A673 (cell line): ENCODE measurements at regions not wholly inside any gene's neighbourhood (a gene's known extent, or its start where the extent isn't known, plus 50 kb on each side); places are given as distances from the start of the nearest gene placed in this dataset.
"Not testable (repeated sequence)": the region's sequence is repeated elsewhere in the genome, so short reads cannot be mapped to it uniquely, and the experiment has no call there.

ENCODE experiments used
- EZH2 ChIP-seq: fragments of 200-600 bp; sonication (generic); IDR thresholded peaks from 2 replicates; pipeline ENCODE4 v1.6.1; 2017; ENCODE audit warnings: borderline replicate concordance, low read depth, mild to moderate bottlenecking, mixed read lengths, antibody characterized with exemption, low read length; ENCODE audit not compliant: poor library complexity, severe bottlenecking
- TF ChIP-seq, protein P1 (sequence below): fragments of 300-800, 200-600 bp; sonication (generic); conservative IDR thresholded peaks from 2 replicates; pipeline ENCODE4 v1.5.1; 2017; ENCODE audit warnings: low read depth, mild to moderate bottlenecking, antibody characterized with exemption, low read length, moderate library complexity, mixed read lengths

DNA sequence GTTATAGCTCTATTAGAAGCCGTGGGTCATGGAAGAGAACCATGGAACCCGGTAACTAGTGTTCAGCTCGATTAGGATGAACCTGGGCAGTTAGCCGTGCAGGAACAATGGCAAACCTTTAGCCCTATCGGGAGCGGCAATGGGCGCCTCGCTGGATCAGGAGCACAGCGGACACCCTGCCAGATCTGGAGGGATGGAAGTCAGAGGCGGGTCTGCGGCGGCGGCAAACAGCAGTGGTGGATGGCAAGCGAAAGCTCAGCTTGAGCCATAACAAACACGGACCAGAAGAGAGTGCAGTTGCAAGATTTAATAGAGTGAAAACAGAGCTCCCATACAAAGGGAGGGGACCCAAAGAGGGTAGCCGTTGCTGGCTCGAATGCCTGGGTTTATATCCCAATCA lies 160.2 kb upstream of the RGS6 start:
- TF ChIP-seq, protein P1, sequence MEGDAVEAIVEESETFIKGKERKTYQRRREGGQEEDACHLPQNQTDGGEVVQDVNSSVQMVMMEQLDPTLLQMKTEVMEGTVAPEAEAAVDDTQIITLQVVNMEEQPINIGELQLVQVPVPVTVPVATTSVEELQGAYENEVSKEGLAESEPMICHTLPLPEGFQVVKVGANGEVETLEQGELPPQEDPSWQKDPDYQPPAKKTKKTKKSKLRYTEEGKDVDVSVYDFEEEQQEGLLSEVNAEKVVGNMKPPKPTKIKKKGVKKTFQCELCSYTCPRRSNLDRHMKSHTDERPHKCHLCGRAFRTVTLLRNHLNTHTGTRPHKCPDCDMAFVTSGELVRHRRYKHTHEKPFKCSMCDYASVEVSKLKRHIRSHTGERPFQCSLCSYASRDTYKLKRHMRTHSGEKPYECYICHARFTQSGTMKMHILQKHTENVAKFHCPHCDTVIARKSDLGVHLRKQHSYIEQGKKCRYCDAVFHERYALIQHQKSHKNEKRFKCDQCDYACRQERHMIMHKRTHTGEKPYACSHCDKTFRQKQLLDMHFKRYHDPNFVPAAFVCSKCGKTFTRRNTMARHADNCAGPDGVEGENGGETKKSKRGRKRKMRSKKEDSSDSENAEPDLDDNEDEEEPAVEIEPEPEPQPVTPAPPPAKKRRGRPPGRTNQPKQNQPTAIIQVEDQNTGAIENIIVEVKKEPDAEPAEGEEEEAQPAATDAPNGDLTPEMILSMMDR: not testable (repeated sequence)
- not testable (repeated sequence) for TF ChIP-seq EZH2
